HepG2 (cell line): ENCODE measurements at regions not wholly inside any gene's neighbourhood (a gene's known extent, or its start where the extent isn't known, plus 50 kb on each side); places are given as distances from the start of the nearest gene placed in this dataset.

Experiments used
- ATAC-seq: fragments of 200-7000 bp; cut with Tn5 transposase; 3 replicates; pipeline ENCODE4 v1.9.1; 2020; ENCODE audit warnings: mild to moderate bottlenecking, moderate library complexity
- BruUV-seq: library from RNA; stranded (reverse); fragments of 400-500 nt; replicated peaks from 2 replicates; lab custom pipeline; 2021; lab: Mats Ljungman, UMichigan
- CTCF ChIA-PET: fragments of 300-600 bp; formaldehyde crosslinking; extraction: SDS; loops from one replicate; lab custom pipeline; 2021; ENCODE audit warnings: low total read pairs, inconsistent platforms, low intra/inter-chr PET ratio; lab: Yijun Ruan, JAX
- POLR2A ChIA-PET: fragments of 350-600 bp; sonication (Branson Sonifier 250); formaldehyde crosslinking; loops from one replicate; lab custom pipeline; 2020; ENCODE audit warnings: antibody characterized with exemption, inconsistent platforms; lab: Yijun Ruan, JAX
- DNase-seq: peaks from one replicate; pipeline ENCODE4 v3.0.0-alpha.2; 2015; ENCODE audit warnings: low spot score
- FAIRE-seq: peaks from 3 replicates; lab custom pipeline; 2011; peaks lifted over from hg19 to GRCh38; lab: Jason Lieb, UNC
- H2AFZ ChIP-seq: one replicate; pipeline ENCODE4 v1.6.1; 2011; ENCODE audit warnings: low read length, inconsistent platforms
- H3K27ac ChIP-seq: fragments of 300-600 bp; 3 replicates; pipeline ENCODE4 v1.8.0; 2011; ENCODE audit warnings: mixed run types, mild to moderate bottlenecking, mixed read lengths, low read length, inconsistent platforms; ENCODE audit not compliant: insufficient read depth; ENCODE audit errors: extremely low read length
- H3K27me3 ChIP-seq, 2 experiments: fragments of 200-600 bp in 1 of 2; 2 replicates in 1 of 2; 3 replicates in 1 of 2; pipeline versions ENCODE4 v1.6.0 to v1.8.0; 2011; ENCODE audit warnings: low read length in 2 of 2, mild to moderate bottlenecking in 2 of 2, moderate library complexity in 2 of 2, inconsistent platforms in 1 of 2; ENCODE audit not compliant: insufficient read depth in 2 of 2, control insufficient read depth in 1 of 2
- H3K36me3 ChIP-seq, 2 experiments: fragments of 200-600 bp in 1 of 2; replicated peaks in 1 of 2; 2 replicates in 1 of 2; 3 replicates in 1 of 2; pipeline versions ENCODE4 v1.5.1 to v1.8.0; 2011; ENCODE audit warnings: low read length in 2 of 2, inconsistent platforms in 1 of 2; ENCODE audit not compliant: insufficient read depth in 2 of 2, control insufficient read depth in 1 of 2
- H3K4me1 ChIP-seq: 2 replicates; pipeline ENCODE4 v1.5.1; 2012; ENCODE audit warnings: low read length, inconsistent platforms; ENCODE audit not compliant: insufficient read depth
- H3K4me2 ChIP-seq: 2 replicates; pipeline ENCODE4 v1.6.0; 2011; ENCODE audit warnings: low read depth, low read length, inconsistent platforms
- H3K4me3 ChIP-seq, 3 experiments: fragments of 200-600 bp in 1 of 3; sonication (generic), shearing (Covaris generic) in 1 of 3; replicated peaks in 1 of 3; 2 replicates each; pipeline ENCODE4 v1.5.1; 2011 to 2016; ENCODE audit warnings: low read length in 3 of 3, inconsistent platforms in 2 of 3, low read depth in 2 of 3, mild to moderate bottlenecking in 2 of 3, control low read depth in 1 of 3, mixed read lengths in 1 of 3; ENCODE audit not compliant: insufficient read depth in 1 of 3
- H3K79me2 ChIP-seq: one replicate; pipeline ENCODE4 v1.6.1; 2011; ENCODE audit warnings: low read length, inconsistent platforms; ENCODE audit not compliant: insufficient read depth
- H3K9ac ChIP-seq: 2 replicates; pipeline ENCODE4 v1.6.0; 2011; ENCODE audit warnings: mild to moderate bottlenecking, low read depth, low read length, inconsistent platforms; ENCODE audit not compliant: insufficient read depth
- H3K9me3 ChIP-seq: 2 replicates; pipeline ENCODE4 v1.5.1; 2012; ENCODE audit warnings: mild to moderate bottlenecking, low read length
- H4K20me1 ChIP-seq: 2 replicates; pipeline ENCODE4 v1.6.0; 2011; ENCODE audit warnings: inconsistent platforms, mild to moderate bottlenecking, low read length, moderate library complexity; ENCODE audit not compliant: insufficient read depth
- CCAR2 ChIP-seq: fragments of 200-400 bp; formaldehyde crosslinking; optimal IDR thresholded peaks from 2 replicates; pipeline ENCODE3; 2018; ENCODE audit warnings: low read depth, mild to moderate bottlenecking, low read length, moderate library complexity
- EHMT2 ChIP-seq: fragments of 200-600 bp; sonication (generic); IDR thresholded peaks from 2 replicates; pipeline ENCODE4 v1.7.0; 2017; ENCODE audit warnings: antibody characterized with exemption, low read depth, low read length, borderline replicate concordance
- ERF ChIP-seq: IDR thresholded peaks from 2 replicates; pipeline ENCODE4 v1.6.1; 2018; ENCODE audit warnings: missing biosample characterization, missing genetic modification reagents
- FOSL1 ChIP-seq: sonication (generic); formaldehyde crosslinking; IDR thresholded peaks from 2 replicates; pipeline ENCODE4 v1.9.0; 2021; ENCODE audit warnings: missing genetic modification reagents, borderline replicate concordance
- HOXA3 ChIP-seq: sonication (generic); formaldehyde crosslinking; IDR thresholded peaks from 2 replicates; pipeline ENCODE4 v1.5.0; 2020; ENCODE audit warnings: missing genetic modification reagents
- MEIS1 ChIP-seq: sonication (generic); formaldehyde crosslinking; IDR thresholded peaks from 2 replicates; pipeline ENCODE4 v1.9.0; 2021; ENCODE audit warnings: mild to moderate bottlenecking, missing genetic modification reagents, moderate library complexity, borderline replicate concordance
- NCOA5 ChIP-seq: sonication (generic); formaldehyde crosslinking; IDR thresholded peaks from 2 replicates; pipeline ENCODE4 v1.4.0; 2020; ENCODE audit warnings: missing genetic modification reagents
- NFIC ChIP-seq: IDR thresholded peaks from 2 replicates; pipeline ENCODE4 v1.6.1; 2012; ENCODE audit warnings: mild to moderate bottlenecking, low read length, inconsistent platforms
- SALL1 ChIP-seq: sonication (generic); formaldehyde crosslinking; IDR thresholded peaks from 2 replicates; pipeline ENCODE4 v1.8.0; 2022; ENCODE audit warnings: mild to moderate bottlenecking, missing genetic modification reagents
- SIX1 ChIP-seq: sonication (generic); formaldehyde crosslinking; IDR thresholded peaks from 2 replicates; pipeline ENCODE4 v1.4.0; 2020; ENCODE audit warnings: missing genetic modification reagents, borderline replicate concordance
- SOX6 ChIP-seq, 2 experiments: fragments of 450-650 bp in 1 of 2; sonication (generic) in 1 of 2; formaldehyde crosslinking in 1 of 2; IDR thresholded peaks; 2 replicates each; pipeline versions ENCODE4 v1.4.0 to v1.6.1; 2017 to 2020; ENCODE audit warnings: antibody characterized with exemption in 1 of 2, mild to moderate bottlenecking in 1 of 2, missing genetic modification reagents in 1 of 2
- TERF1 ChIP-seq: sonication (generic); formaldehyde crosslinking; IDR thresholded peaks from 2 replicates; pipeline ENCODE4 v1.8.0; 2022; ENCODE audit warnings: mild to moderate bottlenecking, missing genetic modification reagents, moderate library complexity
- TFE3 ChIP-seq: IDR thresholded peaks from 2 replicates; pipeline ENCODE4 v1.6.1; 2016
- ZBTB7B ChIP-seq: sonication (generic); formaldehyde crosslinking; IDR thresholded peaks from 2 replicates; pipeline ENCODE4 v1.4.0; 2020; ENCODE audit warnings: missing genetic modification reagents
- ZEB1 ChIP-seq: IDR thresholded peaks from 2 replicates; pipeline ENCODE4 v1.6.1; 2012; ENCODE audit warnings: mild to moderate bottlenecking, low read depth, inconsistent platforms; ENCODE audit not compliant: insufficient replicate concordance
- ZNF251 ChIP-seq: sonication (generic); formaldehyde crosslinking; IDR thresholded peaks from 2 replicates; pipeline ENCODE4 v1.9.0; 2021; ENCODE audit warnings: mild to moderate bottlenecking, missing genetic modification reagents
- ZNF34 ChIP-seq: sonication (generic); formaldehyde crosslinking; IDR thresholded peaks from 2 replicates; pipeline ENCODE4 v1.4.0; 2020; ENCODE audit warnings: mild to moderate bottlenecking, missing genetic modification reagents, borderline replicate concordance
- ZNF383 ChIP-seq: sonication (generic); formaldehyde crosslinking; IDR thresholded peaks from 2 replicates; pipeline ENCODE4 v1.4.0; 2020; ENCODE audit warnings: missing genetic modification reagents, mild to moderate bottlenecking, borderline replicate concordance
- ZNF672 ChIP-seq: sonication (generic); formaldehyde crosslinking; IDR thresholded peaks from 2 replicates; pipeline ENCODE4 v1.8.1; 2022; ENCODE audit warnings: missing genetic modification reagents
- in situ Hi-C: cut with HindIII; loops from 2 replicates; pipeline ENCODE4 v1.10.0; 2017; ENCODE audit warnings: low pct_unique_long_range_greater_than_20kb; ENCODE audit not compliant: extremely low pct_ligation_motif_present
- intact Hi-C: fragments of 100-400 bp; cut with micrococcal nuclease; formaldehyde crosslinking; loops from one replicate; pipeline ENCODE4 v1.10.0; 2022; ENCODE audit not compliant: unreplicated experiment

DNA sequence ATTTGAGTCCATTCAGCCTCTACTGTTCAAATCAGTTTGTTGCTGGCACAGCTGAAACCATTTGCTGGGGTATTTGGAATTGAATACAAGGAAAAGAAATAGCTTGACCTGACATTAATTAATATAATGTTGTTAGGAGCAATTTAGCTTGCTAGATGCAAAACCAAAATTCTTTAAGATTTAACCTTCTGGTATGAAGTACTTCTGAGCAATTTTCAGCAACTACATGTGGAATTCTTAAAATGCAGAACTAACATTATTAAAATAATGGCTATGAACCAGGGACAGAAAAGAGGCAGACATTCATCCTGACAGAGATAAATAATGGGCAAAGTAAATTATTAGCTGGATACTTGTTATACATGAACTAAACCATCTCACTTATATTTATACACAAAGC is 160.0 kb upstream of the MIR17HG start:
- CTCF ChIA-PET: no interaction called here
- in situ Hi-C loops: no loop called here
- FAIRE-seq: no peak

More for the DNA sequence above, 160.0 kb upstream of the MIR17HG start:
- no peak for ATAC-seq
- Histone ChIP-seq H4K20me1 (no peaks in the 10 kb centered on the region), H3K27me3 (no peaks in the 10 kb centered on the region; a peak in 1 of 5 replicates), H3K4me1 (no peaks in the 10 kb centered on the region), H3K4me3 (no peak overlapping the region), H2AFZ (no peak overlapping the region), H3K9me3 (no peaks in the 10 kb centered on the region), H3K27ac (no peak overlapping the region), H3K9ac (no peak overlapping the region), H3K4me2 (no peak overlapping the region), H3K36me3 (no peaks in the 10 kb centered on the region), H3K79me2 (no peaks in the 10 kb centered on the region)
- DNase-seq: no peak
- TF ChIP-seq NFIC: no peak
- no peak for TF ChIP-seq TERF1 (CRISPR knock-in tag)
- TF ChIP-seq ZEB1: no peak
- TF ChIP-seq ZNF34 (CRISPR knock-in tag): no peak
- TF ChIP-seq ZNF251 (CRISPR knock-in tag): no peak
- no peak for TF ChIP-seq EHMT2
- TF ChIP-seq ZNF383: no peak
- TF ChIP-seq NCOA5: no peak
- TF ChIP-seq SOX6 (IDR thresholded peaks at IDR 0.05): no peak
- no peak for TF ChIP-seq SOX6 (CRISPR knock-in tag; IDR thresholded peaks at IDR 0.05)
- no peak for TF ChIP-seq FOSL1 (CRISPR knock-in tag)
- no peak for TF ChIP-seq TFE3 (CRISPR knock-in tag)
- no peak for TF ChIP-seq ZNF672
- TF ChIP-seq CCAR2: no peak
- TF ChIP-seq ERF (CRISPR knock-in tag): no peak
- no peak for TF ChIP-seq ZBTB7B (CRISPR knock-in tag)
- no peak for TF ChIP-seq SALL1 (CRISPR knock-in tag)
- no peak for TF ChIP-seq MEIS1 (CRISPR knock-in tag)
- no peak for TF ChIP-seq HOXA3 (CRISPR knock-in tag)
- no peak for TF ChIP-seq SIX1 (CRISPR knock-in tag)
- POLR2A ChIA-PET: no interaction called here
- BruUV-seq: no TSS peak
- intact Hi-C loops: no loop called here
